HS-5 (cell line): ENCODE measurements at regions not wholly inside any gene's neighbourhood (a gene's known extent, or its start where the extent isn't known, plus 50 kb on each side); places are given as distances from the start of the nearest gene placed in this dataset.
"Not testable (repeated sequence)": the region's sequence is repeated elsewhere in the genome, so short reads cannot be mapped to it uniquely, and the experiment has no call there.

Experiments
- DNase-seq: peaks from one replicate; pipeline ENCODE4 v3.0.0-alpha.2; 2012; ENCODE audit warnings: low read depth

DNA sequence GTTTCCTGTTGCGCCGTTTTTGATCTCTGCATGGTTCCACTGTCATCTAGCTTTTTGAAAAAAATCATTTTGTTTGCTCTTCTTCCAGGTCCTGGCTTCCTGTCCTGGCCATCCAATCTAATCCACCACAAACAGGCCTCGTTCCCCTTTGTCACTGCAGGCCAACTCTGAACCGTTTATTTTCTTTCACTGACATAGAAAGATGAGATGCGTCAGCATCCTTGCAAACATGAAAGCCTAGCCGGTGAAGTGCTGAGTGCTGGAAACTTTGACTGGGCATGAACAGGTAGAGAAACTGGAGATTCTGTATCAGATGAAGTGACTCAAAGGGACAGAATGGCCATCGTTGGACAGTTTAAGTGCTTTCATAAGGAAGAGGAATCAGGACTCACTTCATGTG lies 1247.8 kb downstream of the TYW1 start:
- no peak for DNase-seq

DNA sequence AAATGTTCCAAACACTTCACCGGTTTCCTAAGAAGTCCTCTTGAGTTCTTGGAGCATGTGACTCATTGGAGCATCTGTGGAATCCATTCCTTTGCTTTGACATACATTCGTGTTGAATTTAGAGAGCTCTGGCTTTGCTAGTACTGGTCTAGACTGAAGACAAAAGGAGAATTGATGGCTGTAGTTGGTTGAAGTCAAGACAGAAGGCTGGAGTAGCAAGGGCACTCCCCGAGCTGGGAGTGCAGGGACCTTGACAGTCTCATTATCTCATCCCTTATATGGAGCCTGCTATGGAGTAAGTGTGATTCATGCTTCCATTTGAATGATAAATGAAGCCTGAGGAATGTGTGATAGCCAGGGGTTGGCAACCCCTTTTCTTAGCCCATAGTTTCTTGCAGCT lies 1249.1 kb downstream of the TYW1 start:
- DNase-seq: no peak

DNA sequence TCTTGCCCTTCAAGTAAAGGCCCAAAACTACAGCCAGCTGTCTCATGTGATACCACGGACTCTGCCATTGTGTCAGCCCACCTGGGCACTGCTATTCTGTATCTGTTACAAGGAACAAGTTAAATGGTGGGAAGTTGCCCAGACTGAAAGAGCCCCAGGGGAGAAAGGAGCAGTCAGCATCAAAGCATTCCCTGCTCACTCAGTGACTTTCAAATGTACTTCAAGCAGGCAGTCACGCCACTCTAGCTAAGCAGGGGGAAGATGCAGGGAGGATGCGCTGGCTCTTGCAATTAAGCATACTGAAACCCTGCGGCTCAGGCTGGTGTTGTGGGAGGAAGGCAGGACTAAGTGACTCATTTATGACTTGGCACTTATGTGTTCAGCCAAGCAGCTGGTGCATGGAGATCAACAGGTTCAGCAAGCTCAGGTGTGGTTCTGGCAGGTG lies 1249.6 kb downstream of the TYW1 start:
- no peak for DNase-seq

DNA sequence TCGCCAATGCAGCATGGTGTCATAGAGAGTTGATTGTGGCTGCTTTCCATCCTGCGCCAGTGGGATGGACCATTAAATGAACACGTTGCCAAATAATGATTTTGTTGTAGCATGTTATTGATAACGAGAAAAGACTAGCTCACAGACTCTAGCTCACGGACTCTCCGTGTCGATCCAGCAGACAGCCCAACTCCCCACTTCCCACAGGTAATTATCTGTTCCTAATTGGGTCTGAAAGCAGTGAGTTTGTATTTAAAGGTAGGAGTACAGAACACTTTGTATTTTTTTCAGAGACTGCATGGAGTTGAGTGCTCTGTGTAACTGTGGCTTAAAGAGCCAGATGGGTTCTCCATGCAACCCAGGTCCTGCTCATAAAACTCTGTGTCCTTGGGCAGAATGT lies 1250.5 kb downstream of the TYW1 start:
- DNase-seq: no peak

DNA sequence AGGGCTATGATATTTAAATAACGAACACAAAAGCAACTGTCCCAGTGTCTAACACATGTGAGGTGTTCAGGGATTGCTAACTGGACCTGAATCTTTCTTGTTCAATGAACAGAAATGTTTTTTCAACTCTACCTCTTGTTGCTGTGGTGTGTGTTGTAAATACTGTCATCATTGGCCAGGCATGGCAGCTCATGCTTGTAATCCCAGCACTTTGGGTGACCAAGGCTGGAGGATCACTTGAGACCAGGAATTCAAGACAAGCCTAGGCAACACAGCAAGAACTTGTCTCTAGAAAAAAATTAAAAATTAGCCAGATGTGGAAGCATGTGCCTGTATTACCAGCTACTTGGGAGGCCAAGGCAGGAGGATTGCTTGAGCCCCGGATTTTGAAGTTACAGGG lies 1250.9 kb downstream of the TYW1 start:
- no peak for DNase-seq

DNA sequence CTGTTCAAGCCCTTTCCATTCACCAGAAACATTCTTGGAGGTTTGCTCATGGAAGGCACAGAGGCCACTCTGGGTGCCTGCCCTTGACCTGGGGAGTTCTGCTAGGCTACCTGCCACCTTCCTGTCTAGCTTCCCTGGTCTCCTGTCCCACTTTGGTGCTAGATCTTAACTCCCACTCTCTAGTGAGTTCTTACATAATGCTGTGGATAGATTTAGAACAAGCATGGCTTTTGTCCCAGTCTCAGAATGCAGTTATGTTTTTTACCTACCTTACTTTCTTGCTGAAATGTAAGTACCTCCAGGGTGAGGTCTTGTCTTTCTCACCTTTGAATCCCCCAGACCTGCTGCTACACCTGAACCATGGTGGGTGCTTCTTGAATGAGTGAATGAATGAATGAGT lies 1252.3 kb downstream of the TYW1 start:
- DNase-seq: no peak

GRCh38 chr7:68249611-68250010 lies 1253.0 kb downstream of the TYW1 start:
- no peak for DNase-seq

- no peak for DNase-seq
Measured at GRCh38 chr7:68250143-68250542, 1253.5 kb downstream of the TYW1 start.

GRCh38 chr7:68254815-68255214 lies 1258.2 kb downstream of the TYW1 start:
- DNase-seq: not testable (repeated sequence)

GRCh38 chr7:68256295-68256694 lies 1259.7 kb downstream of the TYW1 start:
- DNase-seq: no peak

DNA sequence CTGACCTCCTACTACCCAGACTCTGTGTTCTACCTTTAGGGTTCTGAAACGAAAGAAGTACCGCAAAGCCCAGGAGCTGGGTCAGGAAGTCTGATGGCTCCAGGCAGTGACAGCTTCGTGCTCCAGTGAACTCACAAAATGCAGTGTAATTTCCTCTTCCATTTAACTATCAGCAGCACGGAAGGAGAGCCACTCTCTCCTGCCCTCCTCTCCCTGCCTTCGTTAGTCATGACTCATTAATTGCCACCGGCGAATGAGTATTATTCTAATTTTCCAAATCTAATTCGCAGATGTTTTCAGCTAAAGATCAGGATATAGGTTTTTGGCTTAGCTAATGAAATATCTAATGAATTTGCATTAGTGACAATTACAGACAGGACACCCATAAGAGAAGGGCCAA lies 1262.0 kb downstream of the TYW1 start:
- DNase-seq: no peak

DNA sequence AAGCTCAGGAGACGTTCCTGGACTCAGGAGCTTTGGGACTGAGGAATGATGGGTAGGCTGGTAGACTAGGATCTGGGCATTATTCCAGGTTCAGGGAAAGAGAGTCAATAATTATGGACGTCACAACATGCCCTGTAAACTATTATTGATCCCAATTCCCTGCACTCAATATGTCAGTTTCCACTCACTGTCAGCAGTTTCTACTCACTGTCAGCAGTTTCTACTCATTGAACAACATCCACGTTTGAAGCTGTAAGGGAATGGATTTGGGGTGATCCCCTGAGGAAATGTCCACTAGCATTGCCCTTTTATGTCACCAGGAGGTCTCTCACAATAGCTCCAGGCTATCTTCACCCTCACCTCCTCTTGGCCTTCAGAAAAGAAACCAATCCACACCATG lies 1268.6 kb downstream of the TYW1 start:
- DNase-seq: no peak

DNA sequence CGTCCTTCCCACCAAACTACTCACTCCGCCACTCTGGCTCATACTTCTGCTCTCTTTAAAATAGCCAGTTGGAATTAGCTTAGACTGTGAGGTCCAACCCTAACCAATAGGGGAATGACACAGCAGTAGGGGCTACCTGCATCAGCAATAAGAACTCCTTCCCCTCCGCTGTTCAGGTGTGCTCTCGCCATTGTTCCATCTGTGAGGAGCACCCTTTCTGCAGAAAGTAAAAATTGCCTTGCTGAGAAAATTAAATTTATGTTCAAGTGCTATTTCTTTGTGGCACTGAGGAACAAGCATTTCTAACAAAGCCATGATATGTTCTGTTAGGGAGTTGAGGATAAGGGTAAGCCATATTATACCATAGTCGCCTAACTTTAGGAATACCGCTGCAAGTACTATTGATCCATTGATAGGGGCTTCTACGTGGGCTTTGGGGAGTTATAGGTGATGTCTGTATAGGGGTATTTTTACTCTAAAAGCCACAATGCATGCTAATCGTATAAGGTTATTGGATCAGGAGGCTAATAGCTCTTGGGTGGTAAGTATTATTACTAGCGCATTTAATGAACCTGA lies 1269.5 kb downstream of the TYW1 start:
- no peak for DNase-seq

DNA sequence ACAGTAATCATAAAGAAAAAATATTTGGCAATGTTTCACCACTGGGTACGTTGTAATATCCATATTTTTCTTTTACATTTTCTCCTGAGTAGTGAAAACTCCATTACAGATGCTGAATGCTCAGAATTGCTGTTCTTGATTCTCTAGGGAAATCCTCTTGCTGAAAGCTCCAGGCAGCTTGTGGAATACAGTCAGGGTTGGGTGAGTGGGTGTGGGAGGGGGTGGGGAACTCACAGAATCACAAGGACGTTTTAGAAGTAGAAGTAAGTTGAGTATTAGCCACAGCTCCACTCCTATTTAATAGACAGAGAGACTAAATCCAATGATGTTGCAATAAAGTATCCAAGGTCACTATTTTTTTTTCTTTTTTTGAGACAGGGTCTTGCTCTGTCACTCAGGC lies 1270.9 kb downstream of the TYW1 start:
- DNase-seq: no peak

DNA sequence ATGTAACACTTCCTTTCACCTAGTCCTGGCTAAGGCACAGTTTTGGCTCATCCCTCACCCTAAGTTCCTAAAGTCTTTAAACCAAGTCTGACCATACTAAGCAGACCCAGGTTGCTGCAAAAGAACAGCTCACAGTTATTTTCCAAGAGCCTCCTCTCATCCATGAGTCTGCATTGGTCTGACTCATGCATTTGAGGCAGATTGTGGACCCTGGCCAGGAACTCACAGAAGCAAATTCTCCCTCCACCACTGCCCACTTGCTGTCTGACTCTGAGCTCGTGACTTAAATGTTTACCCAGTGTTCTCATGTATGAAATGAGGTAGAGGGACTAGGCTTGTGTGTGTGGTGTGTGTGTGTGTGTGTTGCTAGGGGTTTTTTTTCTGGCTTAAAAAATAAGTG lies 1272.8 kb downstream of the TYW1 start:
- no peak for DNase-seq

GRCh38 chr7:68272507-68272906 lies 1275.9 kb downstream of the TYW1 start:
- no peak for DNase-seq

GRCh38 chr7:68276725-68277124 lies 1280.1 kb downstream of the TYW1 start:
- DNase-seq: no peak

DNA sequence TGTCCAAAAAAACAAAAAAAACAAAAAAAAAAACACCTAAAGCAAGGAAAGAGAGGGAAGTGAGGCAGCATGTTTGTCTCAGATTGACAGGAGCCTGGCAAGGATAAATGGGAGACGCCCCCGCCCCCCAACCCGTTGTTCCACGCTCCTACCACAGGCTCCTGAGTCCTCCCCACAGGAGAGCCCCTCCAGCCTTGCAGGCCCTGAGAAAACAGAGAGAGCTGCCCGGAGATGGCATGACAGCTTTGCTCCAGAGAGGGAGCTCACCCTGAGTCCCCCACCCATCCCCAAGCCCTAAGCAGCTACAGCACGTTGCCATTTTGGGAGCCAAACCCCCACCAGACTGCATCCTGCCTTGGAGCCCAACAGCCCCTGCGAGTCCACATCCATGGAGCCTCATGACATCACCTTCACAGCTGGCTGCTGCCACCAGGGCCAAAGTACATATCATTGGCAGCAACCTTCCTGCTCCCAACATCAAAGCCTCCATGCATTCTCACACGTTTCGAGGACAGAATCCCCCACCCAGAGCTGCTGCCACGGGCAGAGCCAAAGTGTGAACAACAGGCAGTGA lies 1283.3 kb downstream of the TYW1 start:
- DNase-seq: no peak

- no peak for DNase-seq
Measured at GRCh38 chr7:68280931-68281330, 1284.3 kb downstream of the TYW1 start.

- no peak for DNase-seq
Measured at GRCh38 chr7:68288144-68288593, 1291.5 kb downstream of the TYW1 start.

DNA sequence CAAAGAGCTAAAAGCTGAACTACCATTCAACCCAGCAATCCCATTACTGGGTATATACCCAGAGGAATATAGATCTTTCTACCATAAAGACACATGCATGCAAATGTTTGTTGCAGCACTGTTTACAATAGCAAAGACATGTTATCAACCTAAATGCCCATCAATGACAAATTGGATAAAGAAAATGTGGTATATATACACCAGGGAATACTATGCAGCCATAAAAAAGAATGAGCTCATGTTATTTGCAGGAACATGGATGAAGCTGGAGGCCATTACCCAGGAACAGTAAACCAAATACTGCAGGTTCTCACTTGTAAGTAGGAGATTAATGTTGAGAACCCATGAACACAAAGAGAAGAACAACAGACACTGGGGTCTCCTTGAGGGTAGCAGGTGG lies 1295.1 kb downstream of the TYW1 start:
- no peak for DNase-seq

- DNase-seq: no peak
Measured at GRCh38 chr7:68295386-68295785, 1298.8 kb downstream of the TYW1 start.

GRCh38 chr7:68304536-68304935 lies 1293.7 kb upstream of the AUTS2 start:
- DNase-seq: no peak

DNA sequence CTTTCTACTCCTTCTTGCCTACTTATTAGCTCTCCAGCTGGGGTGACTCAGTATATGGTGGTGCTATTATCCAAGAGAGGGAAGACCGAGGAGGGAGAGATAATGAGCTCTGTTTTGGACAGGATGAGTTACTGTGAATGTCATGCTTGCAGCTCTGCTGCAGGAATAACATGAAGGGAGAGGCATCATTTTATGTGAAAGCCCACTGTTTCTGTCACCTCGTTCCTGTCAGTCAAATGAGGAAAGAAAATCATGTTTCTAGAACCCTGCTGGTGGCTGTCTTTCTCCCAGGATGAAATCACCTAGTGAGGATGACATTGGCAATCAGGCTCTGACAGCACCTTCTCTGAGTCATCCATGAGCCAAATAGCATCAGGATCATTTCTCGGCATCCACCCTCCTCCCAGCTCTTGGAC lies 1291.6 kb upstream of the AUTS2 start:
- DNase-seq: no peak
